22Rv1 (cell line): ENCODE measurements at regions not wholly inside any gene's neighbourhood (a gene's known extent, or its start where the extent isn't known, plus 50 kb on each side); places are given as distances from the start of the nearest gene placed in this dataset.

Source experiments
- H3K27ac ChIP-seq: fragments of 450-650 bp; 2 replicates; pipeline ENCODE4 v1.5.1; 2017
- CTCF ChIP-seq: fragments of 450-650 bp; IDR thresholded peaks from 2 replicates; pipeline ENCODE4 v1.5.1; 2017; ENCODE audit warnings: mild to moderate bottlenecking
- ZFX ChIP-seq: fragments of 450-650 bp; IDR thresholded peaks from 2 replicates; pipeline ENCODE4 v1.6.1; 2017; ENCODE audit warnings: antibody characterized with exemption, borderline replicate concordance

- H3K27ac ChIP-seq, result no peak overlapping the region
- TF ChIP-seq CTCF (no peak), ZFX (no peak)
These were observed 341.2 kb upstream of the MAP3K7 start for GRCh38 chr6:90928051-90928450.

DNA sequence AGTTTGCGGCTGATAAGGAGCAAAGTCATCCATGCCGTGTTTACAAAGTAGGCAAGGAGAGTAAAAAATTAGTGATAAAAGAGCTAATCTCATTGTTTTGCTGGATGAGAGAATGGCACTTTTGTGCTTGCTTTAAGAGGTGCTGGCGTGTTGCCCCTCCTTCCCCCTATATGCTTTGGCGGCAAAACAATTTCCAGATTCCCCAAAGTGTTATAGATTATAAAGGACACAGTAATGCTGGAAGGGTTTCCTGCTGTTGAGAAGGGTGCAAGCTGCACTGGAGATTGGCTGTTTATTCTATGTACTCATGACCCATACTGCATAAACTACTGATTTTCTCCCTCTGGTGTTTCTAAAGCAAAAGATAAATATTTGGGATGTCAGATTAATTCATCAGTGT, 338.9 kb upstream of the MAP3K7 start:
- H3K27ac ChIP-seq, result no peak overlapping the region
- TF ChIP-seq ZFX, result no peak
- TF ChIP-seq CTCF, result no peak

GRCh38 chr6:90922325-90922724, 335.5 kb upstream of the MAP3K7 start:
- H3K27ac ChIP-seq, result no peak overlapping the region
- no peak for TF ChIP-seq CTCF
- no peak for TF ChIP-seq ZFX

DNA sequence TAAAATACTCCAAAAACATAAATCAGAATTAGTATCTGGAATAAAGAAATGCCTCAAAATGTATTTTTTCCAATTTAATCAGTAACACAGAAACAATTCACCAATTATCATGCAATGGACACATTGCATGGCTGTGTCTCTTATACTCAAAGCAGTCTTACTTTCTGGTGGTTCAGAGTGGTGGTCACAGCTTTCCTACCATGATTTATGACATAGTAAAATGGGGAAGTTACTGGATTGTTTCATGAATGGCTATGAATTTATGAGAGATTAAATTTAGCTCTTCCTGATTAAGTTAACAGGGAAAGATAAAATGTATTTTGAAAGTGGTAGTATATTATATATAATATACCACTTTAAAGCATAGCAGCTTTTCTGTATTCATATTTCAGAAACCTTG, 331.5 kb upstream of the MAP3K7 start:
- TF ChIP-seq CTCF, result no peak
- no peak for TF ChIP-seq ZFX

GRCh38 chr6:90917376-90917775, 330.5 kb upstream of the MAP3K7 start:
- no peak for TF ChIP-seq CTCF
- no peak for TF ChIP-seq ZFX
- no peak overlapping the region for H3K27ac ChIP-seq

More for the DNA sequence above, 331.5 kb upstream of the MAP3K7 start:
- H3K27ac ChIP-seq, result no peak overlapping the region

- TF ChIP-seq ZFX (no peak), CTCF (no peak)
- no peak overlapping the region for H3K27ac ChIP-seq
These were observed 330.1 kb upstream of the MAP3K7 start for GRCh38 chr6:90916968-90917367.

- TF ChIP-seq ZFX (no peak), CTCF (no peak)
- no peak overlapping the region for H3K27ac ChIP-seq
These were observed 328.5 kb upstream of the MAP3K7 start for GRCh38 chr6:90915224-90915915.
